ACC112 (cell line): ENCODE measurements at regions not wholly inside any gene's neighbourhood (a gene's known extent, or its start where the extent isn't known, plus 50 kb on each side); places are given as distances from the start of the nearest gene placed in this dataset.
A peak's percentile ranks its signal among the peaks of the same experiment; 100 is the strongest.
"Not testable (repeated sequence)": the region's sequence is repeated elsewhere in the genome, so short reads cannot be mapped to it uniquely, and the experiment has no call there.

ENCODE experiments used
- H2AFZ ChIP-seq: fragments of 200-600 bp; sonication (generic); one replicate; pipeline ENCODE4 v1.6.0; 2017; ENCODE audit warnings: antibody characterized with exemption, low read length; ENCODE audit not compliant: unreplicated experiment
- H3K27ac ChIP-seq: fragments of 200-600 bp; sonication (generic); 2 replicates; pipeline ENCODE4 v1.5.1; 2014; ENCODE audit warnings: low read depth, mild to moderate bottlenecking, antibody characterized with exemption, low read length, moderate library complexity
- H3K27me3 ChIP-seq: fragments of 200-600 bp; sonication (generic); 2 replicates; pipeline ENCODE4 v1.6.1; 2014; ENCODE audit warnings: mild to moderate bottlenecking, antibody characterized with exemption, low read length, moderate library complexity, mixed read lengths; ENCODE audit not compliant: insufficient read depth
- H3K36me3 ChIP-seq: fragments of 200-600 bp; sonication (generic); 2 replicates; pipeline ENCODE4 v1.6.1; 2016; ENCODE audit warnings: mild to moderate bottlenecking, antibody characterized with exemption, low read length, moderate library complexity, mixed read lengths; ENCODE audit not compliant: insufficient read depth
- H3K4me1 ChIP-seq: fragments of 200-600 bp; sonication (generic); one replicate; pipeline ENCODE4 v1.6.1; 2016; ENCODE audit warnings: low read length, mixed read lengths; ENCODE audit not compliant: insufficient read depth, unreplicated experiment, control insufficient read depth
- H3K4me3 ChIP-seq: fragments of 200-600 bp; sonication (generic); 2 replicates; pipeline ENCODE4 v1.5.1; 2014; ENCODE audit warnings: mild to moderate bottlenecking, low read depth, low read length
- H3K79me2 ChIP-seq: fragments of 200-600 bp; sonication (generic); one replicate; pipeline ENCODE4 v1.6.0; 2016; ENCODE audit warnings: low read length; ENCODE audit not compliant: control insufficient read depth, unreplicated experiment, insufficient read depth

GRCh38 chr19:23475477-23475876 is 80.2 kb upstream of the ZNF91 start:
- H3K4me1 ChIP-seq = no peaks in the 10 kb centered on the region
- no peaks in the 10 kb centered on the region for H3K36me3 ChIP-seq
- H3K79me2 ChIP-seq = no peaks in the 10 kb centered on the region
- H3K27me3 ChIP-seq = no peaks in the 10 kb centered on the region
- no peak overlapping the region for H3K4me3 ChIP-seq
- H2AFZ ChIP-seq = no peak overlapping the region
- H3K27ac ChIP-seq = no peak overlapping the region

DNA sequence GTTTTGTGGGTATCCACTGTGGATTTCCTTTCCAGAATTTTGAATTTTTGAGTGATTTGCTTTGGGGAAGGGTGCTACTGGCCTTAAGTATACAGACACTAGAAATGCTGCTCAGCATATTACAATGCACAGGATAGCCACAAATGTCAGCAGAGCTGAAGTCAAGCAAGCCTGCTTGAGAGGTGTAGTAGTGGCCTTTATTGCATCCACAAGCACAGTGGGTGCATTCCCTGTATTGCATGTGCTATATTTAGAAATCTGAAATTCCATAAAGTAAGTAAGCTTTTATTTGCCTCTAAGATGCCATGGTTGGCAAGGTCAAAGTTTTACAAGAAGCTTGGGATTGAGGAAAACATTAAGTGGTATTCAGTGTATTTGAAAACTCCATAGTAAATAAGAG is 79.5 kb upstream of the ZNF91 start:
- Histone ChIP-seq H3K27me3 (no peaks in the 10 kb centered on the region), H3K36me3 (no peaks in the 10 kb centered on the region), H3K4me1 (no peaks in the 10 kb centered on the region), H2AFZ (no peak overlapping the region), H3K79me2 (no peaks in the 10 kb centered on the region), H3K4me3 (no peak overlapping the region), H3K27ac (no peak overlapping the region)

- H3K27ac ChIP-seq = no peak overlapping the region
- H3K4me1 ChIP-seq = no peaks in the 10 kb centered on the region
- H3K36me3 ChIP-seq = no peaks in the 10 kb centered on the region
- no peak overlapping the region for H3K4me3 ChIP-seq
- no peaks in the 10 kb centered on the region for H3K79me2 ChIP-seq
- H3K27me3 ChIP-seq = no peaks in the 10 kb centered on the region
- H2AFZ ChIP-seq = no peak overlapping the region
Measured at GRCh38 chr19:23474172-23474571, 78.9 kb upstream of the ZNF91 start.

- Histone ChIP-seq H3K27me3 (no peaks in the 10 kb centered on the region), H3K27ac (no peak overlapping the region), H3K36me3 (no peaks in the 10 kb centered on the region), H3K4me3 (peak overlapping the region; percentile 25; the same call in 1 of the 2 replicates), H2AFZ (no peak overlapping the region), H3K79me2 (no peaks in the 10 kb centered on the region), H3K4me1 (no peaks in the 10 kb centered on the region)
Measured at GRCh38 chr19:23470873-23471545, 75.7 kb upstream of the ZNF91 start.

- H3K4me3 ChIP-seq, H3K27ac ChIP-seq, H2AFZ ChIP-seq, H3K79me2 ChIP-seq, H3K36me3 ChIP-seq, H3K4me1 ChIP-seq, H3K27me3 ChIP-seq: not testable (repeated sequence)
Measured at GRCh38 chr19:23464349-23464748, 69.1 kb upstream of the ZNF91 start.

DNA sequence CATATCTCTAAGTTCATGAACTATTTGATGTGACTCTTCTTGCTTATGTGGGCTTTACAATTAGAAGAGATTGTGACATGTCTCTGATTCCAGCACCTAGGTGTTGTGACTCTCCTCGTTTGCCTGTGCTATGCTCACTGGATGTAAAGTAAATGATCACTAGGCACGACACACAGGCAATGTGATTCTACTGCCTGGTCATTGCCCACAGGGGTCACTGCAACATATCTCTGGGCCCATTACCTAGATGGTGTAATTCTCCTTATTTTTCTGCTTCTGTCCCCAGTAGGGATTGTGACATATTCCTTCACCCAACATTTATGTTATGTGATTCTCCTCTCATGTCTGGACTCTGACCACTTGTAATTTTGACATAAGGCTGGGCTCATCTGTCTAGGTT is 65.8 kb upstream of the ZNF91 start:
- H3K79me2 ChIP-seq = no peaks in the 10 kb centered on the region
- H2AFZ ChIP-seq = no peak overlapping the region
- no peaks in the 10 kb centered on the region for H3K4me1 ChIP-seq
- no peaks in the 10 kb centered on the region for H3K36me3 ChIP-seq
- no peak overlapping the region for H3K4me3 ChIP-seq
- H3K27ac ChIP-seq = no peak overlapping the region
- H3K27me3 ChIP-seq = no peaks in the 10 kb centered on the region

DNA sequence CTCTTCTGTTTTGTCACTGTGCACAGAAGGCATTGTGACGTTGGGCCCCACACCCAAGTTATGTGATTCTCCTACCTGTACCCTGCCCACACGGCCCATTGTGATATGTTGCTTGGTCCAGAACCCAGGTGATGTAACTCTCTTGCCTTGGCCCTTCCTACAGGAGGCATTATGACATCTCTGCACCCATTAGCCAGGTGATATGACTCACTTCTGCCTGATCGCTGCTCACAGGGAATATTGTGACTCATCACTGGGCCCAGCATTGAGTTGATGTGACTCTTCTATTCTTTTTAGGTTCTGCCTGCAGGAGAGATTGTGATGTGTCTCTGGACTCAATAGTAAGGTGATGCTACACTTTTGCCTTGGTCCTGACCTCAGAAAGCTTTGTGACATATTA is 65.4 kb upstream of the ZNF91 start:
- Histone ChIP-seq H3K79me2 (no peaks in the 10 kb centered on the region), H3K36me3 (no peaks in the 10 kb centered on the region), H3K27ac (no peak overlapping the region), H2AFZ (no peak overlapping the region), H3K27me3 (no peaks in the 10 kb centered on the region), H3K4me1 (no peaks in the 10 kb centered on the region), H3K4me3 (no peak overlapping the region)
